GM23248 (cell line): ENCODE measurements at regions not wholly inside any gene's neighbourhood (a gene's known extent, or its start where the extent isn't known, plus 50 kb on each side); places are given as distances from the start of the nearest gene placed in this dataset.

ENCODE experiments used
- EZH2 ChIP-seq: fragments of 200-600 bp; sonication (generic); IDR thresholded peaks from 2 replicates; pipeline ENCODE4 v1.6.1; 2018; ENCODE audit warnings: antibody characterized with exemption, mild to moderate bottlenecking; ENCODE audit not compliant: insufficient read depth, poor library complexity, severe bottlenecking
- EZH2phosphoT487 ChIP-seq: fragments of 200-600 bp; sonication (generic); IDR thresholded peaks from 2 replicates; pipeline ENCODE4 v1.6.1; 2018; ENCODE audit warnings: antibody characterized with exemption, moderate library complexity, mild to moderate bottlenecking, low read depth; ENCODE audit not compliant: insufficient read depth

DNA sequence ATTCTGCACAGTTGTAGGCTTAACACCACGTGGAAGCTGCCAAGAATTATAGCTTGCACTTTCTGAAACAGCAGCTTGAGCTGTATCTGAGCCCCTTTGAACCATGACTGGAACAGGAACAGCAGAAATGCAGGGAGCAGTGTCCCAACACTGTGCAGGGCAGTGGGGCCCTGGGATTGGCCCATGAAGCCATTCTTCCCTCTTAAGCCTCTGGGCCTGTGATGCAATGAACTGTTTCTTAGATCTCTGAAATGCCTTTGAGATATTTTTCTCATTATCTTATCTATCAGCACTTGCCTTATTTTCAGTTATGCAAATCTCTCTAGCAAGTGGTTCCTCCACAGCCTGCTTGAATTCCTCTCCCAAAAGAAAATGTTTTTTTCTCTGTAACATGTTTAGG is 87.0 kb upstream of the MTAP start:
- TF ChIP-seq EZH2phosphoT487 (no peak), EZH2 (no peak)
